Esophagus (tissue), 2 donors: ENCODE measurements at regions not wholly inside any gene's neighbourhood (a gene's known extent, or its start where the extent isn't known, plus 50 kb on each side); places are given as distances from the start of the nearest gene placed in this dataset.

Source experiments
- H3K27ac ChIP-seq, 2 donors: one replicate each; pipeline ENCODE4 v1.5.1; 2013; ENCODE audit warnings: low read depth in 2 of 2, mild to moderate bottlenecking in 2 of 2, inconsistent platforms in 1 of 2, low read length in 1 of 2, moderate library complexity in 1 of 2
- H3K27me3 ChIP-seq, 2 donors: one replicate each; pipeline ENCODE4 v1.6.1; 2013; ENCODE audit warnings: low read length in 2 of 2, control low read depth in 1 of 2, mild to moderate bottlenecking in 1 of 2; ENCODE audit not compliant: insufficient read depth in 2 of 2, control insufficient read depth in 1 of 2
- H3K36me3 ChIP-seq, 2 donors: one replicate each; pipeline ENCODE4 v1.6.1; 2013; ENCODE audit warnings: low read length in 1 of 2; ENCODE audit not compliant: control insufficient read depth in 2 of 2, insufficient read depth in 2 of 2
- H3K4me1 ChIP-seq, 2 donors: one replicate each; pipeline ENCODE4 v1.6.1; 2013; ENCODE audit warnings: low read length in 1 of 2; ENCODE audit not compliant: control insufficient read depth in 2 of 2, insufficient read depth in 2 of 2
- H3K4me3 ChIP-seq, 2 donors: one replicate each; pipeline ENCODE4 v1.5.1; 2013; ENCODE audit warnings: low read length in 2 of 2, mild to moderate bottlenecking in 2 of 2, low read depth in 1 of 2, moderate library complexity in 1 of 2
- H3K9me3 ChIP-seq, 2 donors: one replicate each; pipeline ENCODE4 v1.6.1; 2013; ENCODE audit warnings: mild to moderate bottlenecking in 2 of 2, low read depth in 1 of 2, low read length in 1 of 2, moderate library complexity in 1 of 2; ENCODE audit not compliant: control insufficient read depth in 2 of 2, insufficient read depth in 1 of 2
- WGBS, 2 donors: extraction: QIAGEN DNeasy Blood & Tissue Kit; methylation state at CpG; one replicate each; pipeline ENCODE4 v1.1.7; 2013; 5-methylcytosine and 5-hydroxymethylcytosine counted together
- donor health status: healthy with polysubstance abuse.
- donor health status: Bipolar disorder and iron deficiency.

GRCh38 chr14:98904677-98905076 lies 367.3 kb downstream of the BCL11B start:
- H3K36me3 ChIP-seq, result no peaks in the 10 kb centered on the region
- H3K9me3 ChIP-seq, result no peaks in the 10 kb centered on the region
- H3K27me3 ChIP-seq, result no peaks in the 10 kb centered on the region
- H3K4me3 ChIP-seq, result no peak overlapping the region
- WGBS, 2 donors, result 70 to 85% methylated on average over 3 of the region's 3 CpGs
- no peak overlapping the region for H3K27ac ChIP-seq
- peaks cover 8 to 31% of the 10 kb centered on the region in 2 donors for H3K4me1 ChIP-seq

GRCh38 chr14:98906123-98906995 lies 365.6 kb downstream of the BCL11B start:
- Histone ChIP-seq H3K4me1 (peaks cover 8 to 28% of the 10 kb centered on the region in 2 donors), H3K9me3 (no peaks in the 10 kb centered on the region), H3K27me3 (no peaks in the 10 kb centered on the region), H3K36me3 (no peaks in the 10 kb centered on the region), H3K4me3 (no peak overlapping the region), H3K27ac (peak overlapping the region; percentile 57 to 80)
- 19 to 22% methylated on average over 17 of the region's 17 CpGs for WGBS, 2 donors

- Histone ChIP-seq H3K27me3 (no peaks in the 10 kb centered on the region), H3K9me3 (no peaks in the 10 kb centered on the region), H3K27ac (peak overlapping the region; percentile 44 to 75), H3K4me1 (peaks cover 8 to 24% of the 10 kb centered on the region in 2 donors), H3K4me3 (no peak overlapping the region), H3K36me3 (no peaks in the 10 kb centered on the region)
- WGBS, 2 donors, result 52 to 69% methylated on average over 5 of the region's 5 CpGs
Measured at GRCh38 chr14:98907271-98907670, 364.7 kb downstream of the BCL11B start.

GRCh38 chr14:98908050-98908449 lies 363.9 kb downstream of the BCL11B start:
- 56 to 71% methylated on average over 7 of the region's 7 CpGs for WGBS, 2 donors
- no peak overlapping the region for H3K4me3 ChIP-seq
- peaks cover 8 to 24% of the 10 kb centered on the region in 2 donors for H3K4me1 ChIP-seq
- H3K9me3 ChIP-seq, result no peaks in the 10 kb centered on the region
- no peaks in the 10 kb centered on the region for H3K27me3 ChIP-seq
- peak overlapping the region in 1 of 2 donors; percentile 1 for H3K27ac ChIP-seq
- H3K36me3 ChIP-seq, result no peaks in the 10 kb centered on the region

- no peak overlapping the region for H3K27ac ChIP-seq
- no peaks in the 10 kb centered on the region for H3K27me3 ChIP-seq
- 44 to 45% methylated on average over 11 of the region's 11 CpGs for WGBS, 2 donors
- H3K4me3 ChIP-seq, result no peak overlapping the region
- no peaks in the 10 kb centered on the region for H3K36me3 ChIP-seq
- H3K9me3 ChIP-seq, result no peaks in the 10 kb centered on the region
- peaks cover 8 to 17% of the 10 kb centered on the region in 2 donors for H3K4me1 ChIP-seq
Measured at GRCh38 chr14:98909251-98909944, 362.6 kb downstream of the BCL11B start.

GRCh38 chr14:98910061-98910460 lies 361.9 kb downstream of the BCL11B start:
- no peaks in the 10 kb centered on the region for H3K27me3 ChIP-seq
- peaks cover 4 to 12% of the 10 kb centered on the region in 2 donors for H3K4me1 ChIP-seq
- no peaks in the 10 kb centered on the region for H3K9me3 ChIP-seq
- H3K27ac ChIP-seq, result no peak overlapping the region
- 79 to 82% methylated on average over 3 of the region's 3 CpGs for WGBS, 2 donors
- H3K36me3 ChIP-seq, result no peaks in the 10 kb centered on the region
- no peak overlapping the region for H3K4me3 ChIP-seq

GRCh38 chr14:98912655-98913054 lies 359.3 kb downstream of the BCL11B start:
- no peaks in the 10 kb centered on the region for H3K36me3 ChIP-seq
- H3K4me1 ChIP-seq, result peaks cover 0 to 7% of the 10 kb centered on the region in 2 donors
- no peaks in the 10 kb centered on the region for H3K9me3 ChIP-seq
- no peak overlapping the region for H3K27ac ChIP-seq
- 72 to 75% methylated on average over 2 of the region's 2 CpGs for WGBS, 2 donors
- H3K27me3 ChIP-seq, result no peaks in the 10 kb centered on the region
- no peak overlapping the region for H3K4me3 ChIP-seq

- no peaks in the 10 kb centered on the region for H3K36me3 ChIP-seq
- no peak overlapping the region for H3K27ac ChIP-seq
- no peaks in the 10 kb centered on the region for H3K9me3 ChIP-seq
- WGBS, 2 donors, result 71 to 78% methylated on average over 6 of the region's 6 CpGs
- no peaks in the 10 kb centered on the region for H3K27me3 ChIP-seq
- no peaks in the 10 kb centered on the region for H3K4me1 ChIP-seq
- H3K4me3 ChIP-seq, result no peak overlapping the region
Measured at GRCh38 chr14:98913967-98914650, 357.9 kb downstream of the BCL11B start.

- no peak overlapping the region for H3K27ac ChIP-seq
- 53 to 55% methylated on average over 4 of the region's 4 CpGs for WGBS, 2 donors
- no peaks in the 10 kb centered on the region for H3K4me1 ChIP-seq
- H3K36me3 ChIP-seq, result no peaks in the 10 kb centered on the region
- H3K4me3 ChIP-seq, result no peak overlapping the region
- no peaks in the 10 kb centered on the region for H3K9me3 ChIP-seq
- H3K27me3 ChIP-seq, result no peaks in the 10 kb centered on the region
Measured at GRCh38 chr14:98914942-98915341, 357.1 kb downstream of the BCL11B start.
